ENCODE measurements at regions not wholly inside any gene's neighbourhood (a gene's known extent, or its start where the extent isn't known, plus 50 kb on each side); places are given as distances from the start of the nearest gene placed in this dataset.

DNA sequence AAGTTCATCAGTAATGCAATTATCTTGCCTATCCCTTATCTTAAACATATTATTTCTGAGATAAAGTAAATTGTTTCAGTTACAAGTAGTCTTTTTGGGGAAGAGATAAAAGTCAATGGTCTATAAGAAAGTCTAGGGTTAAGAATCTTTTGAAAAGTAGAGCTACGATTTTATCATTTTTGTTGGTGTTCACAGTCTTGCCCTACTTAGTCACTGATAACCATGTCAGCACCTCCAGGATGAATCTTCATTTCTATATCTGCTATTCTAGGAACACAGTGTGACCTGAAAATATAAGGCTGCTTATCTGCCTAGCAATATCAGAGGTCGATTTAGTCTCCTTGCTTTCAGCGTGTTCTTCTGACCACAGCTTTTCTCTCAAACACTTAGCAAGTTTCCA, 1676.5 kb upstream of the PRR20A start:
- TF ChIP-seq, protein P1, sequence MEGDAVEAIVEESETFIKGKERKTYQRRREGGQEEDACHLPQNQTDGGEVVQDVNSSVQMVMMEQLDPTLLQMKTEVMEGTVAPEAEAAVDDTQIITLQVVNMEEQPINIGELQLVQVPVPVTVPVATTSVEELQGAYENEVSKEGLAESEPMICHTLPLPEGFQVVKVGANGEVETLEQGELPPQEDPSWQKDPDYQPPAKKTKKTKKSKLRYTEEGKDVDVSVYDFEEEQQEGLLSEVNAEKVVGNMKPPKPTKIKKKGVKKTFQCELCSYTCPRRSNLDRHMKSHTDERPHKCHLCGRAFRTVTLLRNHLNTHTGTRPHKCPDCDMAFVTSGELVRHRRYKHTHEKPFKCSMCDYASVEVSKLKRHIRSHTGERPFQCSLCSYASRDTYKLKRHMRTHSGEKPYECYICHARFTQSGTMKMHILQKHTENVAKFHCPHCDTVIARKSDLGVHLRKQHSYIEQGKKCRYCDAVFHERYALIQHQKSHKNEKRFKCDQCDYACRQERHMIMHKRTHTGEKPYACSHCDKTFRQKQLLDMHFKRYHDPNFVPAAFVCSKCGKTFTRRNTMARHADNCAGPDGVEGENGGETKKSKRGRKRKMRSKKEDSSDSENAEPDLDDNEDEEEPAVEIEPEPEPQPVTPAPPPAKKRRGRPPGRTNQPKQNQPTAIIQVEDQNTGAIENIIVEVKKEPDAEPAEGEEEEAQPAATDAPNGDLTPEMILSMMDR (conservative IDR thresholded peaks at IDR 0.05; ENCODE audit: low read depth, low read length) = no peak
- TF ChIP-seq EZH2 (IDR thresholded peaks at IDR 0.05; ENCODE audit: low read length, unreplicated experiment) (no peak), EZH2phosphoT487 (IDR thresholded peaks at IDR 0.05; ENCODE audit: borderline replicate concordance, low read length) (no peak)

Measured in PC-3 (cell line).